Heart left ventricle (tissue), 13 donors: ENCODE measurements at regions not wholly inside any gene's neighbourhood (a gene's known extent, or its start where the extent isn't known, plus 50 kb on each side); places are given as distances from the start of the nearest gene placed in this dataset.

Experiments
- CTCF ChIP-seq, 12 donors: fragments of 200-600 bp; sonication (generic) in 4 of 12; IDR thresholded peaks; one replicate each; pipeline versions ENCODE4 v1.5.0 to v1.8.0; 2018 to 2022; ENCODE audit warnings: antibody characterized with exemption in 12 of 12, mild to moderate bottlenecking in 5 of 12
- POLR2A ChIP-seq, 2 donors: fragments of 450-650 bp; IDR thresholded peaks; one replicate each; pipeline ENCODE4 v1.6.1; 2017; ENCODE audit warnings: antibody characterized with exemption in 2 of 2, mild to moderate bottlenecking in 2 of 2, moderate library complexity in 2 of 2
- donor health status: ischemic (EF 13 %, LVEDD 7.1; RV severe dilation, severe dysfunction).
- donor health status: DM: no; HTN: yes; CAD: no.
- donor health status: DM: no; HTN: no; CAD: no.
- donor health status: ischemic (EF 25% LVEDD 6.9; RV normal size, moderate dysfunction).
- donor health status: ischemic (EF 25% LVEDD 5.7; RV mildly dilated, moderate dysfunction).
- donor health status: ischemic (EF 35%, LVEDD 5.7; RV mildly dilated, moderate dysfunction).
- donor health status: nonischemic (EF 11% LVEDD 7.7; RV severe dilation, severe dysfunction).
- donor health status: DM: yes; HTN: yes; CAD: no.
- donor health status: PGD.
- donor health status: ischemic (EF 29% LVEDD 5.4; RV normal size, mild dysfunction).
- donor health status: nonischemic (EF 23%, LVEDD 6.1; RV moderate dilation, normal function).

- TF ChIP-seq CTCF (IDR thresholded peaks at IDR 0.05) (no peak), POLR2A (IDR thresholded peaks at IDR 0.05) (no peak)
Measured at GRCh38 chr12:102759466-102759865, 157.6 kb downstream of the PAH start.
